GM23338 (cell line): ENCODE measurements at regions not wholly inside any gene's neighbourhood (a gene's known extent, or its start where the extent isn't known, plus 50 kb on each side); places are given as distances from the start of the nearest gene placed in this dataset.

ENCODE experiments used
- CREB1 ChIP-seq: fragments of 250-450 bp; sonication (Bioruptor Pico); IDR thresholded peaks from 2 replicates; pipeline ENCODE4 v1.5.0; 2020; ENCODE audit warnings: low read depth, mild to moderate bottlenecking, moderate library complexity
- EZH2 ChIP-seq: fragments of 200-600 bp; sonication (generic); IDR thresholded peaks from one replicate; pipeline ENCODE4 v1.8.0; 2017; ENCODE audit warnings: antibody characterized with exemption, mild to moderate bottlenecking, low read depth; ENCODE audit not compliant: unreplicated experiment
- JUNB ChIP-seq: IDR thresholded peaks from one replicate; pipeline ENCODE4 v1.6.1; 2016; ENCODE audit warnings: antibody characterized with exemption; ENCODE audit not compliant: unreplicated experiment
- POLR2AphosphoS5 ChIP-seq: IDR thresholded peaks from 2 replicates; pipeline ENCODE4 v1.6.1; 2016; ENCODE audit warnings: antibody characterized with exemption, low read depth
- STAT1 ChIP-seq: IDR thresholded peaks from one replicate; pipeline ENCODE4 v1.6.1; 2016; ENCODE audit warnings: antibody characterized with exemption; ENCODE audit not compliant: unreplicated experiment
- TF ChIP-seq, protein P1 (sequence below), 2 experiments: fragments of 200-600 bp in 1 of 2; sonication (generic) in 1 of 2; conservative IDR thresholded peaks; 2 replicates each; pipeline versions ENCODE4 v1.5.1 to v1.6.1; 2016 to 2017; ENCODE audit warnings: antibody characterized with exemption in 2 of 2, low read depth in 2 of 2, mild to moderate bottlenecking in 2 of 2, moderate library complexity in 1 of 2
- TF ChIP-seq, protein P2 (sequence below): IDR thresholded peaks from one replicate; pipeline ENCODE4 v1.6.1; 2018; ENCODE audit warnings: antibody characterized with exemption; ENCODE audit not compliant: unreplicated experiment

DNA sequence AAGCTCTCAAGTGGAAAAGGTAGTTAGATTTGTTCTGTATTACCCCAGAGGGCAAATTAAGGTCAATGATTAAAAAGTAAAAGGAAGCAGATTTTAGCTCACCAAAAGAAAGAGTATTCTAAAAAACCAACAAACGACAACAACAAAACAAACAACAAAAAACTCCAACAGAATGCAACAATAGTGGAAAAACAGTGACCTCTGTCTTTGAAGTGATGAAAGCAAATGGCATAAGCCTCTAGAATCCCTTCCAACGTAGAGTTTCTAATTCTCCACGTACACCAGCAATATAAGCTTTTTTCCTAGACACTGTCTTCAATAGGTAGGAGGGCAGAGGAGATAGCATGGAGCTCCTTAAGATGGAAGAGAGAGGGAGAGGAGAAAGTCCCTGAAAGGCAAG is 359.1 kb downstream of the TTLL7 start:
- TF ChIP-seq, protein P1, sequence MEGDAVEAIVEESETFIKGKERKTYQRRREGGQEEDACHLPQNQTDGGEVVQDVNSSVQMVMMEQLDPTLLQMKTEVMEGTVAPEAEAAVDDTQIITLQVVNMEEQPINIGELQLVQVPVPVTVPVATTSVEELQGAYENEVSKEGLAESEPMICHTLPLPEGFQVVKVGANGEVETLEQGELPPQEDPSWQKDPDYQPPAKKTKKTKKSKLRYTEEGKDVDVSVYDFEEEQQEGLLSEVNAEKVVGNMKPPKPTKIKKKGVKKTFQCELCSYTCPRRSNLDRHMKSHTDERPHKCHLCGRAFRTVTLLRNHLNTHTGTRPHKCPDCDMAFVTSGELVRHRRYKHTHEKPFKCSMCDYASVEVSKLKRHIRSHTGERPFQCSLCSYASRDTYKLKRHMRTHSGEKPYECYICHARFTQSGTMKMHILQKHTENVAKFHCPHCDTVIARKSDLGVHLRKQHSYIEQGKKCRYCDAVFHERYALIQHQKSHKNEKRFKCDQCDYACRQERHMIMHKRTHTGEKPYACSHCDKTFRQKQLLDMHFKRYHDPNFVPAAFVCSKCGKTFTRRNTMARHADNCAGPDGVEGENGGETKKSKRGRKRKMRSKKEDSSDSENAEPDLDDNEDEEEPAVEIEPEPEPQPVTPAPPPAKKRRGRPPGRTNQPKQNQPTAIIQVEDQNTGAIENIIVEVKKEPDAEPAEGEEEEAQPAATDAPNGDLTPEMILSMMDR (conservative IDR thresholded peaks at IDR 0.05; ENCODE audit: low read depth in 2 of 2), result peak in 1 of 2 experiments; percentile 44; a peak in 2 of 4 replicates
- TF ChIP-seq POLR2AphosphoS5 (no peak), JUNB (no peak), EZH2 (no peak), CREB1 (no peak), STAT1 (no peak)
- TF ChIP-seq, protein P2, sequence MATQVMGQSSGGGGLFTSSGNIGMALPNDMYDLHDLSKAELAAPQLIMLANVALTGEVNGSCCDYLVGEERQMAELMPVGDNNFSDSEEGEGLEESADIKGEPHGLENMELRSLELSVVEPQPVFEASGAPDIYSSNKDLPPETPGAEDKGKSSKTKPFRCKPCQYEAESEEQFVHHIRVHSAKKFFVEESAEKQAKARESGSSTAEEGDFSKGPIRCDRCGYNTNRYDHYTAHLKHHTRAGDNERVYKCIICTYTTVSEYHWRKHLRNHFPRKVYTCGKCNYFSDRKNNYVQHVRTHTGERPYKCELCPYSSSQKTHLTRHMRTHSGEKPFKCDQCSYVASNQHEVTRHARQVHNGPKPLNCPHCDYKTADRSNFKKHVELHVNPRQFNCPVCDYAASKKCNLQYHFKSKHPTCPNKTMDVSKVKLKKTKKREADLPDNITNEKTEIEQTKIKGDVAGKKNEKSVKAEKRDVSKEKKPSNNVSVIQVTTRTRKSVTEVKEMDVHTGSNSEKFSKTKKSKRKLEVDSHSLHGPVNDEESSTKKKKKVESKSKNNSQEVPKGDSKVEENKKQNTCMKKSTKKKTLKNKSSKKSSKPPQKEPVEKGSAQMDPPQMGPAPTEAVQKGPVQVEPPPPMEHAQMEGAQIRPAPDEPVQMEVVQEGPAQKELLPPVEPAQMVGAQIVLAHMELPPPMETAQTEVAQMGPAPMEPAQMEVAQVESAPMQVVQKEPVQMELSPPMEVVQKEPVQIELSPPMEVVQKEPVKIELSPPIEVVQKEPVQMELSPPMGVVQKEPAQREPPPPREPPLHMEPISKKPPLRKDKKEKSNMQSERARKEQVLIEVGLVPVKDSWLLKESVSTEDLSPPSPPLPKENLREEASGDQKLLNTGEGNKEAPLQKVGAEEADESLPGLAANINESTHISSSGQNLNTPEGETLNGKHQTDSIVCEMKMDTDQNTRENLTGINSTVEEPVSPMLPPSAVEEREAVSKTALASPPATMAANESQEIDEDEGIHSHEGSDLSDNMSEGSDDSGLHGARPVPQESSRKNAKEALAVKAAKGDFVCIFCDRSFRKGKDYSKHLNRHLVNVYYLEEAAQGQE, result no peak
